GM06990 (cell line): ENCODE measurements at regions not wholly inside any gene's neighbourhood (a gene's known extent, or its start where the extent isn't known, plus 50 kb on each side); places are given as distances from the start of the nearest gene placed in this dataset.

ENCODE experiments used
- DNase-seq: peaks from one replicate; pipeline ENCODE4 v3.0.0-alpha.2; 2011; ENCODE audit not compliant: insufficient read length; ENCODE audit errors: extremely low read depth
- H3K27me3 ChIP-seq: replicated peaks from 2 replicates; pipeline ENCODE4 v1.6.0; 2011; ENCODE audit warnings: low read length; ENCODE audit not compliant: control insufficient read depth, insufficient read depth
- H3K36me3 ChIP-seq: 2 replicates; pipeline ENCODE4 v1.5.1; 2011; ENCODE audit warnings: low read length; ENCODE audit not compliant: control insufficient read depth, insufficient read depth
- H3K4me3 ChIP-seq: replicated peaks from 2 replicates; pipeline ENCODE4 v1.5.1; 2011; ENCODE audit warnings: low read depth, mild to moderate bottlenecking, control low read depth, low read length
- CTCF ChIP-seq: IDR thresholded peaks from 2 replicates; pipeline ENCODE4 v1.5.1; 2011; ENCODE audit warnings: low read length, control low read depth, mild to moderate bottlenecking, inconsistent platforms; ENCODE audit not compliant: insufficient read depth, poor library complexity, severe bottlenecking

GRCh38 chr15:96274698-96275097, 55.8 kb upstream of the NR2F2 start:
- no peak for DNase-seq
- no peaks in the 10 kb centered on the region for H3K27me3 ChIP-seq
- no peaks in the 10 kb centered on the region for H3K36me3 ChIP-seq
- H3K4me3 ChIP-seq, result no peak overlapping the region
- TF ChIP-seq CTCF, result no peak

- no peak for TF ChIP-seq CTCF
- Histone ChIP-seq H3K27me3 (no peaks in the 10 kb centered on the region), H3K36me3 (no peaks in the 10 kb centered on the region), H3K4me3 (no peak overlapping the region)
- no peak for DNase-seq
Observed at GRCh38 chr15:96276438-96277210, 53.9 kb upstream of the NR2F2 start.
